PFSK-1 (cell line): ENCODE measurements at regions not wholly inside any gene's neighbourhood (a gene's known extent, or its start where the extent isn't known, plus 50 kb on each side); places are given as distances from the start of the nearest gene placed in this dataset.

Experiments
- POLR2AphosphoS5 ChIP-seq: IDR thresholded peaks from 2 replicates; pipeline ENCODE4 v1.6.1; 2012; ENCODE audit warnings: low read depth, mild to moderate bottlenecking, control low read depth, low read length, moderate library complexity
- SIN3A ChIP-seq: IDR thresholded peaks from 2 replicates; pipeline ENCODE4 v1.6.1; 2012; ENCODE audit warnings: mild to moderate bottlenecking, low read length, moderate library complexity, borderline replicate concordance; ENCODE audit not compliant: insufficient read depth
- TAF1 ChIP-seq: IDR thresholded peaks from 2 replicates; pipeline ENCODE4 v1.6.1; 2012; ENCODE audit warnings: low read length, control low read depth, borderline replicate concordance; ENCODE audit not compliant: insufficient read depth
- TF ChIP-seq, protein P1 (sequence below), 2 experiments: IDR thresholded peaks; 2 replicates each; pipeline versions ENCODE4 v1.6.1 to v1.8.0; 2011 to 2012; ENCODE audit warnings: low read depth in 2 of 2, low read length in 2 of 2, control low read depth in 1 of 2, inconsistent platforms in 1 of 2, mild to moderate bottlenecking in 1 of 2, moderate library complexity in 1 of 2; ENCODE audit not compliant: insufficient read depth in 1 of 2

DNA sequence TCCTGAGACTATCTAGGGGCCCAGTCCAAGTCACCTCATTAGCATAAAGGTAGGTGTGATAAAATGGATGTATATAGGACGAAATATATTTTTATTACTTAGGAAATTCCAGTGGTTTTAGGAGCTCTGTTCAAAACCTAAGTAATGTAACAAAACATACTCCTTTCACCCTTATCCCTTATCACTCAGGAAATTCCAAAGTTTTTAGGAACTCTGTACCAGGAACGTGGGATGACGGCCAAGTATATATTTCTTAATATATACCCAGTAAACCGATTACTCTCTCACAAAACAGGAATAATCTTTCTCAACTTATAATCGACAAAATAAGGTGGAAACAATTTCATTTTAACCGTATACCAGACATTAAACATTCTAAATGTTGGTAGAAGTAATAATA lies 195.7 kb downstream of the ZPLD1 start:
- TF ChIP-seq TAF1 (no peak), POLR2AphosphoS5 (no peak), SIN3A (no peak)
- TF ChIP-seq, protein P1, sequence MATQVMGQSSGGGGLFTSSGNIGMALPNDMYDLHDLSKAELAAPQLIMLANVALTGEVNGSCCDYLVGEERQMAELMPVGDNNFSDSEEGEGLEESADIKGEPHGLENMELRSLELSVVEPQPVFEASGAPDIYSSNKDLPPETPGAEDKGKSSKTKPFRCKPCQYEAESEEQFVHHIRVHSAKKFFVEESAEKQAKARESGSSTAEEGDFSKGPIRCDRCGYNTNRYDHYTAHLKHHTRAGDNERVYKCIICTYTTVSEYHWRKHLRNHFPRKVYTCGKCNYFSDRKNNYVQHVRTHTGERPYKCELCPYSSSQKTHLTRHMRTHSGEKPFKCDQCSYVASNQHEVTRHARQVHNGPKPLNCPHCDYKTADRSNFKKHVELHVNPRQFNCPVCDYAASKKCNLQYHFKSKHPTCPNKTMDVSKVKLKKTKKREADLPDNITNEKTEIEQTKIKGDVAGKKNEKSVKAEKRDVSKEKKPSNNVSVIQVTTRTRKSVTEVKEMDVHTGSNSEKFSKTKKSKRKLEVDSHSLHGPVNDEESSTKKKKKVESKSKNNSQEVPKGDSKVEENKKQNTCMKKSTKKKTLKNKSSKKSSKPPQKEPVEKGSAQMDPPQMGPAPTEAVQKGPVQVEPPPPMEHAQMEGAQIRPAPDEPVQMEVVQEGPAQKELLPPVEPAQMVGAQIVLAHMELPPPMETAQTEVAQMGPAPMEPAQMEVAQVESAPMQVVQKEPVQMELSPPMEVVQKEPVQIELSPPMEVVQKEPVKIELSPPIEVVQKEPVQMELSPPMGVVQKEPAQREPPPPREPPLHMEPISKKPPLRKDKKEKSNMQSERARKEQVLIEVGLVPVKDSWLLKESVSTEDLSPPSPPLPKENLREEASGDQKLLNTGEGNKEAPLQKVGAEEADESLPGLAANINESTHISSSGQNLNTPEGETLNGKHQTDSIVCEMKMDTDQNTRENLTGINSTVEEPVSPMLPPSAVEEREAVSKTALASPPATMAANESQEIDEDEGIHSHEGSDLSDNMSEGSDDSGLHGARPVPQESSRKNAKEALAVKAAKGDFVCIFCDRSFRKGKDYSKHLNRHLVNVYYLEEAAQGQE (IDR thresholded peaks at IDR 0.05; ENCODE audit: insufficient read depth in 1 of 2, low read depth in 2 of 2, low read length in 2 of 2): no peak
